ENCODE measurements at regions not wholly inside any gene's neighbourhood (a gene's known extent, or its start where the extent isn't known, plus 50 kb on each side); places are given as distances from the start of the nearest gene placed in this dataset.

- TF ChIP-seq EZH2 (IDR thresholded peaks at IDR 0.05; ENCODE audit: borderline replicate concordance, low read length) (no peak), CTCF (IDR thresholded peaks at IDR 0.05; ENCODE audit: low read length) (no peak)
- H3K4me1 ChIP-seq (ENCODE audit: insufficient read depth, low read length, severe bottlenecking), result no peaks in the 10 kb centered on the region
- H3K9ac ChIP-seq (ENCODE audit: low read length), result no peak overlapping the region
- no peaks in the 10 kb centered on the region for H3K27me3 ChIP-seq (ENCODE audit: insufficient read depth, low read length)
- H2AFZ ChIP-seq (ENCODE audit: low read length), result no peak overlapping the region
- H3K9me3 ChIP-seq (ENCODE audit: low read length), result no peaks in the 10 kb centered on the region
- H3K36me3 ChIP-seq (ENCODE audit: insufficient read depth, low read length), result no peaks in the 10 kb centered on the region
- no peak overlapping the region for H3K4me3 ChIP-seq (ENCODE audit: low read depth, low read length, poor library complexity, severe bottlenecking)
- no peaks in the 10 kb centered on the region for H4K20me1 ChIP-seq (ENCODE audit: insufficient read depth, low read length)
- H3F3A ChIP-seq (ENCODE audit: insufficient read depth, low read length), result no peaks in the 10 kb centered on the region
- no peak overlapping the region for H3K4me2 ChIP-seq (ENCODE audit: low read length)
- no peaks in the 10 kb centered on the region for H3K9me2 ChIP-seq (ENCODE audit: low read depth, low read length)
- H3K27ac ChIP-seq (ENCODE audit: low read depth, low read length, poor library complexity, severe bottlenecking), result no peak overlapping the region
- H3K79me2 ChIP-seq (ENCODE audit: insufficient read depth, low read length), result no peaks in the 10 kb centered on the region
These were observed 1523.6 kb upstream of the WWC1 start for GRCh38 chr5:166767858-166768257.

GRCh38 chr5:166768536-166768935 is 1522.9 kb upstream of the WWC1 start:
- H3K4me3 ChIP-seq (ENCODE audit: low read depth, low read length, poor library complexity, severe bottlenecking), result no peak overlapping the region
- no peak overlapping the region for H3K27ac ChIP-seq (ENCODE audit: low read depth, low read length, poor library complexity, severe bottlenecking)
- TF ChIP-seq CTCF (IDR thresholded peaks at IDR 0.05; ENCODE audit: low read length) (no peak), EZH2 (IDR thresholded peaks at IDR 0.05; ENCODE audit: borderline replicate concordance, low read length) (no peak)
- H3K9ac ChIP-seq (ENCODE audit: low read length), result no peak overlapping the region
- H3F3A ChIP-seq (ENCODE audit: insufficient read depth, low read length), result no peaks in the 10 kb centered on the region
- H3K27me3 ChIP-seq (ENCODE audit: insufficient read depth, low read length), result no peaks in the 10 kb centered on the region
- no peak overlapping the region for H3K4me2 ChIP-seq (ENCODE audit: low read length)
- H3K4me1 ChIP-seq (ENCODE audit: insufficient read depth, low read length, severe bottlenecking), result no peaks in the 10 kb centered on the region
- no peaks in the 10 kb centered on the region for H3K79me2 ChIP-seq (ENCODE audit: insufficient read depth, low read length)
- H3K9me2 ChIP-seq (ENCODE audit: low read depth, low read length), result no peaks in the 10 kb centered on the region
- H2AFZ ChIP-seq (ENCODE audit: low read length), result no peak overlapping the region
- H4K20me1 ChIP-seq (ENCODE audit: insufficient read depth, low read length), result no peaks in the 10 kb centered on the region
- no peaks in the 10 kb centered on the region for H3K36me3 ChIP-seq (ENCODE audit: insufficient read depth, low read length)
- H3K9me3 ChIP-seq (ENCODE audit: low read length), result no peaks in the 10 kb centered on the region

GRCh38 chr5:166772770-166773169 is 1518.7 kb upstream of the WWC1 start:
- Histone ChIP-seq H3K9me3 (ENCODE audit: low read length) (no peaks in the 10 kb centered on the region), H3K4me3 (ENCODE audit: low read depth, low read length, poor library complexity, severe bottlenecking) (no peak overlapping the region), H3K79me2 (ENCODE audit: insufficient read depth, low read length) (no peaks in the 10 kb centered on the region), H3K27me3 (ENCODE audit: insufficient read depth, low read length) (no peaks in the 10 kb centered on the region), H3K4me2 (ENCODE audit: low read length) (no peak overlapping the region), H3K36me3 (ENCODE audit: insufficient read depth, low read length) (no peaks in the 10 kb centered on the region), H3K9ac (ENCODE audit: low read length) (no peak overlapping the region), H3K9me2 (ENCODE audit: low read depth, low read length) (no peaks in the 10 kb centered on the region), H3K27ac (ENCODE audit: low read depth, low read length, poor library complexity, severe bottlenecking) (no peak overlapping the region), H3K4me1 (ENCODE audit: insufficient read depth, low read length, severe bottlenecking) (no peaks in the 10 kb centered on the region), H2AFZ (ENCODE audit: low read length) (no peak overlapping the region), H3F3A (ENCODE audit: insufficient read depth, low read length) (no peaks in the 10 kb centered on the region), H4K20me1 (ENCODE audit: insufficient read depth, low read length) (no peaks in the 10 kb centered on the region)
- TF ChIP-seq EZH2 (IDR thresholded peaks at IDR 0.05; ENCODE audit: borderline replicate concordance, low read length), result no peak
- TF ChIP-seq CTCF (IDR thresholded peaks at IDR 0.05; ENCODE audit: low read length), result no peak
